HG03108 (cell line): ENCODE measurements at regions not wholly inside any gene's neighbourhood (a gene's known extent, or its start where the extent isn't known, plus 50 kb on each side); places are given as distances from the start of the nearest gene placed in this dataset.

ENCODE experiments used
- ATAC-seq: cut with Tn5 transposase; IDR thresholded peaks from one replicate; pipeline ENCODE4 v1.9.1; 2021; ENCODE audit warnings: moderate library complexity; ENCODE audit not compliant: unreplicated experiment

DNA sequence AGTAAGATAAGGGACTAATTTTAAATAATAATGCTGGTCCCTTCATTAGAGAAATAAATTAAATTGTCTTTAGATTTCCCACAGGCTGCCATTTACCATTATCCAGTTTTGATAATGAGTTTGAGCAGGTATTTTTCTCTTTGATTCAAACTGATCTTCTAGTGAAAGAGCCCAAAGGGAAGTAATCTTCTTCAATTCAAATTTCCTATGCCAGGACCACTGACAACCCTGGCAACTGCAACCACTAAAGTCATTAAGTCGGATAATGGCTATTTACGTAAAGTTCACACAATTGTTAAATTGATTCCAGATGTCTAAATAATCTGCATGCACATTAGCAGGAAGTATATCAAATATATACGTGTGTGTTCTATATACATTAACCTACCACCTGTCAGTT lies 399.3 kb downstream of the PTPRC start:
- ATAC-seq: no peak

DNA sequence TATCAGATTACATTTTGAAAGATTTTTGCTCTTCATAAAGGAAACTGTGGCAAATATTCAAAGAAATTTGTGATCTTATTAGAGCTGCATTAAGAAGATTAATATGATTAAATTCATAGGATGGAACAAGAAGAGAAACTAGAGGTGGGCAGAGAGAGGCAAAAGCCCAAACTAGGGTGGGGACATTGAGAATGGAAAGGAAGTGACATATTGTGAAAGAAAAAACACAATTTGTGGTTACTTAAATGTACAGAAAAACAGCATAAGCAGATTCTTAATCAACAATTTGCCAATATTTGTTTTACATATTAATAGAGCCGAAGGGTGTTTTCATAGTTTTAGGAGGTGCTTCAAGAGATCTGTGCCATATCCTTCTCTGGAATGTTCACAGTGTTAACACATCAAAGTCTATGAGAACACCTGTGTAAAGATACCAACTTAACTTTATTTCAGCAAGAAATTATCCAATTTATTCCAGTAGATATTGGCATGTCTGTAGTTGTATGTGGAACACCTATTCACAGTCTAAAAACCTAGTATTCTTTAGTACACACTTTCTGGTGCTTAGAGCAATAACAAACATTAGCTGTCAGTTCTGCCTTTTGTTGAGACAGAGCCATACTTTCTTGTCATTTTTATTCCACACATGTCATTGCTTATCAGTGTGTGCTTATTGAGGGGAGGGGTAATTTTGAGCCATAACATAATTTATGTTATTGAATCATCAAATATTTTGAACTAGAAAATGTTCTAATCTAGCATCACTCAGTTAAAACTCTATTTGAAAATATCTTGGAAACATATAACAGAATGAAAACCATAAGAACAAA lies 401.5 kb downstream of the PTPRC start:
- no peak for ATAC-seq

DNA sequence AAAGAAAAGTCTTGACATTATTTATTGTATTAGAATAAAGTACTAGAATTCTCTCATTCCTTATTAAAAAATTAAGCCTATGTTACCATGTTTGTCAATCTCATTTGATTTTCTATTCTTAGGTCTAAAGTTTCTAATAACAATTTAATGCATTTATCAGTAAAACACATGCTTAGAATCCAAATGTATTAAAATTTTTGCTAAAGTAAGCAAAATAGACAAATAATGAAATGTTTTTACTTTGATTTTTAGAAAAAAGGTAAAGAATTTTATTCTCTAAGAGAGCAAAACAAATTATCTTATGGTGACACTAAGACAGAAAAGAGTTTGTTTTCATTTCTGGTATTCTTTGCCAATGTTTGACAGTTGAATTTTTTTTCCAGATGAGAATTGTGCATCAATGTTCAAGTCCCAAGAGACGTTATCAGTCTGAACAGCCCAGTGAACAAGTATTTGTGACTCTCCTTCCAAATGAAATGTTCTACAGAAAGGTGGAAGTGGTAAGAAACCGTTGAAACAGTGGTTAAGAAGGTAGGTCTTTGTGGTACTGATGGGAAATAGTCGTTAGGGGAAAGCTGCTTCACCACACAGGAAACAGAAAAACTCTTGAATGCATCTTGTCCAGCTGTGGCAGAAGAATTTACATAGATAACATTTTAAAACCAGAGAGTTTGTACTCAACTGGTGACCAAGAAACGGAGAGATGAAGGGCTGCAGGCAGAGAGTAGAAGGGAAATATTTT lies 402.5 kb downstream of the PTPRC start:
- peak; percentile 95 for ATAC-seq

DNA sequence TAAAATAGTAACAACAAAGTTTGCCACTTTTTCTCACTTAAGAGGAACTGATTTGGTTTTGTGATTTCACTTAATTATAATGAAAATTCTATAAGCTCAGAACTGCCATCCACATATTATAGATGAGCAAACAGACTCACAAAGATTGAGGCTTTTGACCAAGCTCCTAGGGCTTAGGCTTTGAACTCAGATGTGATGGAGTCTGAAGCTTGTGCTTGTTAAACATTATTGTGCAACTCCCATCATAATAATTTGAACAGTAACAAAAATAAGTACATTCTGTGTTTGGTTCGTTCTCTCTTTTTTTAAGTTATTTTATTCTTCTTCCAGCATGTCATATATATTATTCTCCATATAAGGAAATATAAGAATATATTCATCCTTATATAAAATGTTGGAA lies 403.4 kb downstream of the PTPRC start:
- ATAC-seq: no peak

DNA sequence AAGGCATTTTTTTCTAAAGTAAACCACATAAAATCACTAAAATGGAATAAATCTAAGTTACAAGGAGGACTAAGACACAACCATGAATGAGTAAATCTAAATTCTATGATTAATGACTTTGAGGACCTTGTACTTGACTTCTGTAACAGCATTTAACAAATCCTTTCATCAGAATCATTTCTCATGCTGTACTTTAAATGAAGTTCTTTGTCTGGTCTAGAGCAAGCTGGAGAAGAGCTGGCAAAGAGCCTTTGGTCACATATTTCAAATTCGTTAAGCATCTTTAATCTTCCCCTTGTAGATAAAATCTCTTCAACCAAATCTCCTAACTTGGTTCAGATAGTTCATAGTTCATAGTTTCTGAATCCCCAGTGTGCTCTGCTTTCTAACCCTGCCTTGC lies 405.4 kb downstream of the PTPRC start:
- ATAC-seq: no peak

DNA sequence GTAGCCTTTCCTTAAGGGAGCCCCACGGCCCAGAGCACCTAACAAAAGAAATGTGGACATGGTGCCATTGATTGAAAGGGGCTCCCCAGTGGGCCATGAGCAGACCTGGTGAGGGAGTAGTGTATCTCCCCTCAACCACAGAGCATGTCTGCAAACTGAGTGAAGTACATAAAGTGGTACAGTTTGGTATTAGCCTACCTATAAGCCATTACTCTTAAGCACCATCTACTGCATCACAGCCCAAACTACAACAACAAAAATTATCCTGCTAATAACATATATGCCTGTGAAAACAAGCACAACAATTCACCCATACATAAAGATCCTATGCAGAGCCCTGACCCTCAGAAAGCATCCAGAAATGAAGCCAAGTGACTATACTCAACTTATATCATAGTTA lies 407.8 kb downstream of the PTPRC start:
- ATAC-seq: no peak

DNA sequence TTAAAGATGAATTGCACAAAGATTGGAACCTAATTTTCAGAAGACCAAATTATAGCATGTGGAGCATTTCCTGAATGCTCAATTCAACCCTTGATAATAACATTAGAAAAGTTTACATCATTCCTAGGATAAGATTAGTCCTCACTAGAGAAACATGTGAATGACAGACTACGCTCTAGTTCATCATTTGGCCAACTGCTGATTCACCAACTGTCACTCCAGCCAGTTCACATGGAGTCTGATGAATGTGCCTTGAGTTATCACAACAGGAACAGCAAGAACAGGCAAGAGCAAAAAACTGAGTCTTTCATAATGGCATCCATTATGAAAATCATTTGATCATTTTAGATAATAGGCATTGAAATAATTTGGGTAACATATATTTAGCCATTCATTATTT lies 415.9 kb downstream of the PTPRC start:
- no peak for ATAC-seq

DNA sequence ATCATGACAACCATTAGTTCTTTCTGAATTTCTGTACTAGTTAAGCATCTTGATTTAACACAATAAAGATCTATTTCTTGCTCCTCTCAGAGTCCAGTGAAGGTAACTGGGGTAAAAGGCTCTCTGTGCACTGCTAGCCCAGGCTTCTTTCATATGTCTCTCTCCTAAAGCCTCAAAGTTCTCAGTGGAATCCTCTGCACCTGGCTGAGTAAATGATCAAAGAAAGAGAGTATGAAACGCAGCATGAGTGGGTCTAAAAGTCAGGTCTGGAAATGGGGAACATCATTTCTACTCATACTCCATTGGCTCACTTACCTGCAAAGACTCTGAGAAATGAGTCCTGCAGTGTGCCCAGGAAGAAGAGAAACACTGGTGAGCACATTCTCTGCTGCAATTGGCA lies 418.5 kb downstream of the PTPRC start:
- no peak for ATAC-seq

DNA sequence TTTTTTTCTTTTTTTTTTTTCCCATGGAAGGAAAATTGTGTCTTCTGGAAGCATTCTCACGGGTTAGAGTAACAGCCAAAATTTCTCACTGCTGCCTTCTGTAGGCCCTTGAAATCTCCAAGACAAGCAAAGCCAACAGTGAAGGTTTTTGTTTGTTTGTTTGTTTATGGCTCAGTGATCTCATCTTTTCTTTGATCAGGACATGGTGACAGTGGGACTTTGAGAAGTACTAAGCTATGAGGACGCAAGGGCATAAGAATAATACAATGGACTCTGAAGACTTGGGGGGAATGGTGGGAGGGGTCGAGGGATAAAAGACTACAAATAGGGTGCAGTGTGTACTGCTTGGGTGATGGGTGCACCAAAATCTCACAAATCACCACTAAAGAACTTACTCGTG lies 419.4 kb downstream of the PTPRC start:
- no peak for ATAC-seq

DNA sequence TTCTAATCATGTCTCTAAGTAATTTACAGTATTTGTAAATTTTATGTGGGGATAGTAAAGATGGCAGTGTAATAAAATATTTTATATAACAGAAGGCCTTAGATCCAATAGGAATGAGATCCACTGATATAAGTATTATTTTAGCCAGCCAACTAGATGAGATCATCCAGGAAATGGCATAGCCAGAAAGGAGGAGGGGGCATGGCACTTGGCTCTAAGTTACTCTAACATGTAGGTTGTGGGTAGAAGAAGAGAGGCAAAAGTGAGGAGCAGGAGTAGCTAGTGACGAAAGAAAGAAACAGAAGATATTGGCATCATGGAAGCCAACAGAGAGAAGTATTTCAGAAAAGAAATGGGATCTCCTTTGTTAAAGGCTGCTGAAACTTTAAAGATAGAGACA lies 426.1 kb downstream of the PTPRC start:
- ATAC-seq: no peak

DNA sequence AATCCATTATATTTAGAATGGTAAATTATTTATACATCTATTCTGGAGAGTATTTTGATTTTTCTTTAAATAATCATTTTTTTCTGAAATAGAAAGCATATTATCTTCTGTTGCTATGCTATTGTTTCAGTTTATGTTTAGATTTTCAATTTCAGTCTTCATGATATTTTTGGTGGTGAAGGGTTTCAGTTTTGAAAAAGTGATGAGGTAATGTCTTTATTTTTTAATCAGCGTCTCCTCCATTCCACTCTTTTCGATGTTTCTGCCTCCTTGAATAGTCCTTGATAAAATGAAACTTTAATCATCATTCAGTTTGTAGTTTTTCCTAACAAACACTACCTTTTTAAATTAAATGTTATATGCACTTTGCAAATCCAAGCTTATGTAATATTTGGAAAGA lies 428.6 kb downstream of the PTPRC start:
- ATAC-seq: peak; percentile 91

DNA sequence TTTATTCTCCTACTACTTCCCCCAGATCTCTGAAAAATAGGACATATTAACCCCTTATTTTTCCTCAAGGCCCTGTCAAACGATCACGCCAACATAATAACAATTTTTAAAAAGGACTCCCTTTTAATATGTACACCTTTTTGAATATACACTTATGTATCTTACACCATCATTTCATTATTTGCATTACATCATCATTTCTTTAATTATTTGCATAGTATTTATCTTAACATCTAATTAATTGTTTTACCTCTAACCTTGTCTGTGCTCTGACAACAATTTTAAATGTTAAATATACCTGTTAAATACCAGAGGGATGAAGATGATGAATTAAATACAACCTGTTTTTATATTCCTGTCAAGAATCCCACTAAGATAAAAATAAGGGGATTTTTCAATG lies 432.2 kb downstream of the PTPRC start:
- no peak for ATAC-seq

DNA sequence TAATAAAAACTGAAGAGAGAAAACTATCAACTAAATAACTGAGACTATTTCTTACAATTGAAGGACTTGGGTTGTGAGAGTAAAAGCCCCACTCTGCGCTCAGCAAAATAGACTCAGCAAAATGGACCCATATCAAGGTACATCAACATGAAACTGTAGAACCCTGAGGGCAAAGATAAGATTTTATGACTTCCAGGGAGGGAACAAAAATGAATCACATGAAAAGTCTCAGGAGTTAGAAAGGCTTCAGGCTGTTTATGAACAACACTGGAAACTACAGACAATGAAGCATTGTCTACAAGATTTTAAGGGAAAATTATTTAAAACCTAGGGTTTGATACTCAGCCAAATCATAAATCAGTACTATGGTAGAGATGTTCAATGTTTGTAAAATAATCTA lies 434.3 kb downstream of the PTPRC start:
- no peak for ATAC-seq

DNA sequence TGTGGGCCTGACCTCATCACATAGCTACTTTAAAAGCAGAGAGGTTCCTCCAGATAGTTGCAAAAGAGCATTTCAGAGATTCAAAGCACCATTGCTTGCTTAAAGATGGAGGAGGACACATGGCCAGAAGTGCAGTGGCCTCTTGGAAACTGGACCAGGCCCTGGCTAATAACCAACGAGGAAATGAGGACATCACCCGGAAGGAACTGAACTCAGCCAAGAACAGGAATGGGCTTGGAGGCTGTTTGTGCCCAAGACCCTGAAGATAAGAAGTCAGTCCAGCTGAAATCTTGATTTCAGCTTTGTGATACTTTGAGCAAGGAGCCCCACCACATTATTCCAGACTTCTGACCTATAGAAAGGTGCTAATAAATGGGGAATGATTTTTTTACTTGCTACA lies 437.0 kb downstream of the PTPRC start:
- ATAC-seq: no peak

DNA sequence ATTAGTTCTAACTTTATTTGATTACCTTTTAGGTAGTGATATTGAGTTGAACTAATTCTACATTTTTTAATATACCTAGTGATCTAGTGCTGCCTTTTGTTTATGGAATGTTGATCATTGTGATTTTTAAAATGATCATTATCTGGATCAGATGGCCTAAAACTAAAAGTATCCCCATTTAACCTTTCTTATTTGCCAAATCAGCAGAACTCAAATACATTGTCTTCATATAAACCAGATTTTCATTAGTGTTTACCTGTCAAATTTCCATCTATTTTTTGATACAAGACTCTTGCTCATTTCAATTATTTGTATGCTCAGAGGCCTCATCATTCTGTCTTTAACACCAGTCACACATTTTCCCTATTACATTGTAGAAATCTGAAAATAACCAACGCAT lies 441.2 kb downstream of the PTPRC start:
- ATAC-seq: no peak

DNA sequence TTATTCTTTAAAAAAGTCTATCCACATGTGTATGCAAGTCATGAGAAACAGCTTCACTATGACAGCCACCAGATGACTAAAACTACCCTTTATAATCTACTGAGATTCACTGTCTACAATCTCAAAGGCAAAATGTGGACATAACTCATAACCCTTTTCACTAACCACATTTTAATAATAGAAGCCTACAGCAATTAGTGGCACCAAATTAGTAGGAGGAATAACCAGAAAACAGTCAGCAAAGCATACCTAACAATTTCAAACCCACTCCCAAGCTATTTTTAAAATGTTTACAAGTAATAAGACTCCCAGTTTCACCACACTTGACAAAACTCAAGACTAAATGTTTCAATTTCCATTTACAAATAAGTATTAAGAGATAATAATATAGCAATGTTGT lies 442.9 kb downstream of the PTPRC start:
- ATAC-seq: peak; percentile 76

DNA sequence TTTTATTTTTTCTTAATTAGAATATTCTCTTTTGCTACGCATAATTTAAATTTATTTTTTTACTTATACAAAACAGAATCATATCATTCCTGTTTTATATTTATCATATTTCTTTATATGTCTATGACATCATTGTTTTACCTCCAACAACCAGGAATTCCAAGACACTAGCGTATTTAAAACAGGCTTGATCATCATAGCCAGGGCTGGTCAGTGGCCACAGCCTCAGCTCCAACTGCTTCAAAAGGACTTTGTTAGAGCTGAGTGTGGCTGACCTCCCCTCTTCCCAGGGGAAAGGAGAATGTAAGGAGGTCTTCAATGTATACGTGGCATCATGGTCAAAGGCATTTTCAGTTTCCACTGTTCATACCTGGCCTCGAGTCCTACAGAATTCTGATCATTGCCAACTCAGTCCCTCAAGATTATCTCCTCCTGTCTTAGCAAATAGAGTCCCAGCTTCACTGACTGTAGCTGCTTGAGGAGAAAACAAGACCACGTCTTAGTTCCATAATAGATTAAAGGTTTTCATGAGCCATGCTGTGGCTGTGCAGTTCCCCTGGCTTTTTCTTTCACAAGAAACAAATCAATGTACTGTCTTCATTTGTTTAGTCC lies 444.0 kb downstream of the PTPRC start:
- no peak for ATAC-seq

DNA sequence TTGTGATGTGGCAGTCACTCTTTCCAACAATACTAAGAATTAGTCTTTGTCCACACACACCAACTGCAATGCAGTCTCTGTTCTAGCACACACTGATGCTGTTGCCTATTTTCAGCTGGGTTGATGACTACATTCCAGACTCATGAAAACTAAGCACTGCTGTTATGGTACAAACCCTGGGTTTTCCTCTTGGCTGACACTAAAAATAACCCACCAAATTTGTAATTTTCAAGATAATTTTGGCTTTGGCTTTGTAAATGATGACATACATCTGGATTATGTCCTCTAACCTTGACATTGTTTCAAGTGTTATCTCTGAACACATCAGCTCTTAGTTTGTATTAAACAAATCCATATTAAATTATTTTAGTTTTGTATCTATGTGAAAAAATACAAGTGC lies 444.8 kb downstream of the PTPRC start:
- no peak for ATAC-seq

DNA sequence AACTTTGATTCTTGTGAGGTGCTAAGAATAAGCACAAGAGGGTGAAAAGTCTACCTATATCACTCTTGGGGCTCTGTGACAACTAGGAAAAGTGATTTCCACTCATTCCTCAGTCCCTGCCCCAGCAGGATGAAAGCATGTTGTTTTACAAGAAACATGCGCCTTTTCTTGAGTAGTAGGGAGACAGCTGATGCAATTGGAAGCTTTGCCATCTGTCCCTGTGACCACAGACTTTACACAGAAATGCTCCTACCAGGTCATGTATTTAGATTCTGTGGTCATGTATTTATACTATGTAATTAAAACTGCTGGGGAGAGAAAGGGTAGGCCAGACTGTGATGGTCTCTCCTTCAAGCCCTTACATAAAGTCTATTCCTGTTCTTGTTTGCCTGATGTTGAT lies 445.5 kb downstream of the PTPRC start:
- no peak for ATAC-seq

DNA sequence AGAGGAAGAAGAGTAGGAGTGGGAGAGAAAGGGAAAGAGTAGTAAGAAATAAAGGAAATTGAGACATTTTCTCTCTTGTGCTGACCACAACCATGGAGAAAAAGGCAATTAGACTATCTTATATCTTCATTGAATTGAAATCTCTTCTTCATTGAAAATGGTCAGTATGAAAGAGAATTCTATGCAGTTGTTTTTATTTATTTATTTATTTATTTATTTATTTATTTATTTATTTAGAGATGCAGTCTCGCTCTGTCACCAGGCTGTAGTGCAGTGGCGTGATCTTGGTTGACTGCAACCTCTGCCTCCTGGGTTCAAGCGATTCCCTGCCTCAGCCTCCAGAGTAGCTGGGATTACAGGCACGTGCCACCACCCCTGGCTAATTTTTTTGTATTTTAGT lies 447.1 kb downstream of the PTPRC start:
- ATAC-seq: no peak

DNA sequence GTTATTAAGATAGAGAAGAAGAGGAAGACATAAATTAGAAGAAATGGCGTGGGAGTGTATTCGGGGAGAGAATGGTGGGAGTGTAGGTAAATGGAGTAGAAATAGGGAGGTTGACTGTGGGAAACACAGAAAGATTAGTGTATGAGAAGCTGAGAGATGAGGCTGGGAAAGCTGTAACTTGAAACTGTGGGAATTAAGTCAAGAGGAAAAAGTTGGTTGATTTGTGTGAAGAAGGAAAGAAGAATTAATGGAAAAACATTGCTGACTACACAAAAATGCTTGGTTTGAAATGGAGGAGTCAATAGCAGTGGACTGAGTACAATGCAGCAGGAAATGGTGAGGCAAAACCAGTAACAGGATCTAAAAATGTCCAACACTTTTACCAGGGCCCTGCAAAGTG lies 448.3 kb downstream of the PTPRC start:
- ATAC-seq: no peak
